ENCODE measurements at regions not wholly inside any gene's neighbourhood (a gene's known extent, or its start where the extent isn't known, plus 50 kb on each side); places are given as distances from the start of the nearest gene placed in this dataset.

- DNase-seq: no peak
These were observed 523.4 kb downstream of the CCDC85A start for GRCh38 chr2:56707218-56707617.

GRCh38 chr2:56707650-56708049 is 523.9 kb downstream of the CCDC85A start:
- no peak for DNase-seq

GRCh38 chr2:56709181-56709580 is 525.4 kb downstream of the CCDC85A start:
- DNase-seq: no peak

- no peak for DNase-seq
These were observed 529.4 kb downstream of the CCDC85A start for GRCh38 chr2:56713161-56713676.

DNA sequence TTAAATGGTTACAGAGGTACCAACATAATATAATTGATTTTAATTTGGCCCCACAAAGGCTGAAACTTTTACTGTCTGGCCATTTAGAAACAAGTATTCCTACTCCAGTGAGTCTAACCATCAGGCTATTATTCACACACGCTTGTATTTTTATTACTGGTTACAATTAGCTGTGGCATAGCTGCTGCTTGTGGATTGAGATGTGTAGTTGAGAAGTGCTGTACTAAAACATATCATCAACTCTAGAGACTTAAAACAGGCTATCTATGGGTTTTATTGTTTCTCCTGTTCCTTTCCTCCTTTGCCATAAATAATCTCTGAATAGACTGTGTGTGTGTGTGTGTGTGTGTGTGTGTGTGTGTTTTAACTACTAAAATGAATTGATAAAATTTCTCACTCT is 530.2 kb downstream of the CCDC85A start:
- DNase-seq: no peak

GRCh38 chr2:56714400-56714799 is 530.6 kb downstream of the CCDC85A start:
- no peak for DNase-seq

- no peak for DNase-seq
These were observed 531.9 kb downstream of the CCDC85A start for GRCh38 chr2:56715683-56716082.

DNA sequence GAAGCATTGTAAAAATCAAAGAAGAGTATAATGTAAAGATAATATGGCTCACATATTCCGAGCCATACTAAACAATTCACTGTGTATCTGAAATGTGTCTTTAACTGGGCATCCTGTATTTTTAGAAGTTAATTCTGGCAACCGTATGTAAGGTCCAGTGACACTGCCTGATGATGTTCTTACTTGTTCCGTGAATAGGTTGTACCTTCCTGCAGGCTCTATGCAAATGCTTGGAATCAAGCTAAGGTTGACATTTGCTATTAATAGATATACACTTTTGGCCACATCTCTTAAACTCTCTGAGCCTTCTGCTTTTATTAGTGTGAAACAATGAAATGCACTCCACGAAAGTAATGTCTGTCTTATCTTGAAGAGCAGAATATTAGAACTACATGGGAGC is 534.6 kb downstream of the CCDC85A start:
- no peak for DNase-seq

GRCh38 chr2:56729212-56729611 is 545.4 kb downstream of the CCDC85A start:
- no peak for DNase-seq

DNA sequence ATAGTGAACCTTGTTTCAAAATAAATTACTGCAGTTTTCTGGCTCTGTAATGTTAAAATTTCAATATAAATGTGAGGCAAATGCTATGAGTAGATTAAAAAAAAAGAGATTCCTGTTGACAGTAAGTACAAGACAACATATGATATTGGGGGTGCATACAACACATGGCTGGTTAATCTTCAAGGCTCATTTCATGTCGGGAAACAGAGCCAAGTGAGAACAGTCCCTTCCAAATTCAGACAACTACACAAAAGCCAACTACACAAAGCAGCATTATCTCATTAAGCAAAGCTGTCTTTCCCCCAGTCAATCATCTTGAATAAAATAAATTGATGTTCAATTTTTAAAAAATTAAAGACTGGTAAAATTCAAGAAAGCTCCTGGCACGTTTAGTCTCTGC is 549.2 kb downstream of the CCDC85A start:
- DNase-seq: no peak

DNA sequence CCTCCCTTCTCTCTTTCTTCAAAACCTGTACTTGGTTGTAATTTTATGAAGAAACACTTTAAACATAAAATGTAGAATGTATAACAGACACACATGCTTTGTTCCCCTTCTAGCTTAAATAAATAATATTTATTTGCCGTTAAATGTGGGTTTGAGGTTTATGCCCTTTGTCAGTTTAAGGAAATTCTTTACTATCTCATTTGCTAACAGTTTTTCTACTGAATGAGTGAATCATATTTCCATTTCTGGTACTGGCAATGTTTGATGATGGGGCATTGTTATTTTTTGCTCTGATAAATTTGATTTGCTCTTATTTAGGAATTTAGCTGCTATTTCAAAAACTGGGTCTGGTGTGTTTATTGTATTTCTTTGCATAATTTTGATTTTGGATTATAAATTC is 555.6 kb downstream of the CCDC85A start:
- no peak for DNase-seq

DNA sequence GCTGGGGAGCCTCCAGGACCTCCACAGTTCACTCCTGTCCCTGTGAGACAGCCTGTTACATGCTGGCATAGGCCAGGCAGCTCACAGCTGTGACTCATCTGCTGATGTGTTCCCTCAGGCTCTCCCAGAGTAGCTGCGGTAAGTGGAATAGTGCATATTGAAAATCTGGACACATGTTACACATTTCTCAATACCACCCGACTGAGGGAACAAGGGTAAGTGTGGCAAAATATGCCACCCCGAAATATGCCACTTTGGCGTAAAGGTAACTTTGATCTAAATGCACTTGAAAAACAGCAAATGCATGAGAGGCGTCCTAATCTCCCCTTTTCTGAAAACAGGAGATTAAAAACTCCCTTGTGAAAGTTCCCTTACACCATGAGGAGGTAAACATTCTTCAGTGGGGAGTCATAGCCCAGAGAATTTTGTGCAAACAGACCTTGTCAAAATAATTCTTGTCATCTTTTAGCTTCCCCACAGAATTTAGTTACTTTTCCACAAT is 557.9 kb downstream of the CCDC85A start:
- DNase-seq: peak in 1 of 51 donors; percentile 7

- DNase-seq: no peak
These were observed 560.0 kb downstream of the CCDC85A start for GRCh38 chr2:56743807-56744206.

DNA sequence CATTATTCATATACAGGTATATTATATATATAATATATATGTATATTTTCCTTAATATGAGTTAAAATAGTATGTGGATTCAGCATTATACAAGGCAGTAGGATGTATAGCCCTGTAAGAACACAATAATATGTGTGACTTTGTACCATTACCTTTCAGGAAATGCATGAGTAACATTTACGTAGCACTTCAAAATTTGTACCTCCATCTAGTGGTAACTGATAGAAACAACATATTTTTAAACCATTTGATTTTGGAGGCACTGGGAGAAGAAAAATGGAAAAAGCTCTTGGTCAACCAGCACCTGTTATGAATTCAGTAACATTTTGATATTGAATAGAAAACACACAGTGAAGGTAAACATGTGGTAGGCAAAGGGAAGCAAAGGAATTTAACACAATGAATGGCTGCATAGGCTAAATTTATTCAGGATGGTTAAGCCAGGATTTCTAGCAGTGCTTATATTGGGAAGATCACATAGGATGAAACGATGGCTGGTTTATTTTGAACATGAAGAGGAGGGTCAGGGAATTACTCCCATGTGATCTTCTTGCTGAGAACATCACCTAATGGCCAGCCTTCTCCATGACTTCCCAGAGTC is 565.5 kb downstream of the CCDC85A start:
- no peak for DNase-seq

DNA sequence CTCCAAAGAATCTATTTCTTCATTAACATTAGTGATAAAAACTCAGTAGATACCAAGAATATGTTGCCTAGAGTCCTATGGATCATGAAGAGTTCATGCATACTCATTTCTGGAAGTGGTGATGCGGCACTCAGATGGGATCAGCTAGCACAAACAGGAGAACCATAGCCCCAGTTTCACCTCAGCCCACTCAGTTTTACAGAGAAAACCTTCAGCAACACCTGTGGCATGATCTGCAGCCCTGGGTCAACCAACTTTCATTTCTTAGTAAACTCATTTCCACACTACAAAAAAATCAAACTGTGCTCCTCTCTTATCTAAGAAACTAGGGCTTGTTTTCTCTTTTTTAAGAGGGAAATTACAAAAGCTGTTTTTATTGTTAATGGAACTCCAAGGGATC is 569.4 kb downstream of the CCDC85A start:
- DNase-seq: no peak

- DNase-seq: no peak
These were observed 570.4 kb downstream of the CCDC85A start for GRCh38 chr2:56754066-56754615.

DNA sequence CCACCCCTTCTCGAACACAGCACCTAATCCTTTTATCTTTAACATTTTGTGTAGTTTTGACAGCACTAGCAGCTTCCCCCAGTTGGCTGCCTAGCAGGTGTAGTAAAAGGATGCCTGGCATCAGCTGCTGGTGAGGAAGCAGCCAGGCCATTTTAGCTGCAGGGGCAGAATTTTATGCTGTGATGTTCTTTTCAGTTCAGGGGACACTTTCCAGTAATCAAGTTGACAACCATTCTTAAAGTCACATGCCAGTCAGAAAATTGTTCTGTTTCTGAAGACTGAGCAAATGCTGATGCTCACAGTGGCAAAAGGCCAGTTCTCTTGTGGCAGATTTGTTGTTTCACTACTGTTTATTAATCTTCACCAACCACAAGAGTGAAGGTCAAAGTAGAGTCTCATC is 570.8 kb downstream of the CCDC85A start:
- DNase-seq: no peak

DNA sequence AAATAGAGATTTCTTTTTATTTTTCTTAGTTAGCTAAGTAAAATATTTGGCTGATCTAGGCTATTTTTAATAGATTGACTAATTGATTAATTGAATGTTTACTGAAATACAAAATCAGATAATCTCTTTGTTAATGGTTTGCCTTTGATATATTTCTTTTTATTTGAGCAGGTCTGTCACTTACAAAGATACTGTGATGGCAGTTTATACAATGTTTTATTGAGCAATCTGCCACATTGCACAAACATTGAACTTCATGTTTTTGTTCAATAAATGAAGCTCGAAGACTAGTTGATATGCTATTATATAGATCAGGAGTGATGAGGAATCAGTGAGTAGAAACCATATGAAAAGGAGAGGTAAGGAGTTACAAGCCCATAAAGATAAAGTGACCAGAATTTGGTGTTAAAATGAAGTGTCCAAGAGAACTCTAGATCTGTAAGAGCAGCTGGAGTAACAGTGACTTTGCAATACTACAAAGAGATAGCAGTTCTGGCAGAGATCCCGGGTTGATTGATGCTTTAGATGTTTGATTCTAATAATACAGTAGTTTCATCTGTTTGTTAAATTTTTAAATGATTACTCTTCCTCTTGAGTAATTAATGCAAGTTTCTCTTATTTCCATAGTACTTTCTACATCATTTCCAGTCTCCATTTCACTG is 574.2 kb downstream of the CCDC85A start:
- DNase-seq: no peak

DNA sequence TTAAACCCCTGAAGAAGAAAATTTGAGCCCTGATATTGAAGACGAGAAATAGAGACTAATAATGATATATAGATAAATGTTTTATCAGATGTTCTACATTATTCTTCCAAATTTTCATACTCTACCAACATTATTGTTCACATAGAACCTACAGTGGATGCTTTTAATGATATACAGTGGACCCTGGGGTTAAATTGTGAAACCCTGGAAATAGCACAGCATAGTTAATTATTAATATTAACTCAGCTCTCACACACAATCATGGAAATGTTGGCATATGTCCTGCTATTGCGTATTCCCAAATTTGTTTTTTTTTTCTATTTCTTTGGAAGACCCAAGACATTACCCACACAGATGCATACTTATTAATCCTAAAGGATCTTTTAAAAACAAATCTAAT is 579.9 kb downstream of the CCDC85A start:
- DNase-seq: no peak

GRCh38 chr2:56768973-56769372 is 585.2 kb downstream of the CCDC85A start:
- DNase-seq: no peak

- no peak for DNase-seq
These were observed 586.7 kb downstream of the CCDC85A start for GRCh38 chr2:56770490-56770889.

GRCh38 chr2:56784046-56784445 is 600.3 kb downstream of the CCDC85A start:
- no peak for DNase-seq

DNA sequence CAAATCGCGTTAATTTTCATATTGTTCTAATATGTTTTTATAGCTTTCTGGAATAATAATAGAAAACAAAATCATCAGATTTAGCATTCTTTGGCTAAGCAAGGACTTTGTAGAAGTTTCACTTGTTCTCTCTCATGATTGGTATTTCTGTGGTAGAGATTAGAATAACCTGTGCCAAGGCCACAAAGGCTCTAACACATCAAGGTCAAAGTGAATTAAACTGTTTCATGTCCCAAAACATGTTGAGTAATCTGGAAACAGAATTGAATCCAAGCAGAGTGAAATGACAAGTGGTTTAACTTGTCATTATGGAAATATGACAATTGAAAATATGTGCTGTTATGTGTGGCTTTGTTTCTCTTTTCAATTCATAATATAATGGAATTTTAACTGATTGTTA is 617.4 kb downstream of the CCDC85A start:
- DNase-seq: no peak

Measured in hypothalamus (tissue), 51 donors.